ENCODE measurements at regions not wholly inside any gene's neighbourhood (a gene's known extent, or its start where the extent isn't known, plus 50 kb on each side); places are given as distances from the start of the nearest gene placed in this dataset.

DNA sequence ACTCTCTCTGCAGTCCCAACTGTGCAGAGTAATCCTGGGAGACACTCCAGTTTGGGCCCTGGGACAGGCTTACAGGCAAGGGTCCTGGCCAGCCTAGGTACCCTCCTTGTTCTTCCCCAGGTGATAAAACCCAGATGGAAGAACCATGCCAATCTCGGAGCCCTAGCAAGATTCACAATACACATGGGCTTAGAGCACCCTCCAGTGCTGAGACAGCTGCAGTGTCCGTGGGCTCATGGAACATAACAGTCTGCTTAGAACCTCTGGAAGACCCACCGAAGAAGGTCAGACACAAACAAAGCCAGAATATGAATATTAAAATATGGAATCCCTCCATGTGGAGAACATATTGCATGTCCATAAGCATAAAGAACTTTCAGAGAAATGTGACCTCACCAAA lies 568.1 kb downstream of the KCNJ3 start:
- DNase-seq (ENCODE audit: low spot score in 2 of 2) (no peak), ATAC-seq (no peak)
- no peaks in the 10 kb centered on the region for H3K36me3 Mint-ChIP-seq
- H3K9me3 Mint-ChIP-seq: peaks cover 0 to 9% of the 10 kb centered on the region in 2 donors
- no peak overlapping the region for H3K27ac Mint-ChIP-seq

DNA sequence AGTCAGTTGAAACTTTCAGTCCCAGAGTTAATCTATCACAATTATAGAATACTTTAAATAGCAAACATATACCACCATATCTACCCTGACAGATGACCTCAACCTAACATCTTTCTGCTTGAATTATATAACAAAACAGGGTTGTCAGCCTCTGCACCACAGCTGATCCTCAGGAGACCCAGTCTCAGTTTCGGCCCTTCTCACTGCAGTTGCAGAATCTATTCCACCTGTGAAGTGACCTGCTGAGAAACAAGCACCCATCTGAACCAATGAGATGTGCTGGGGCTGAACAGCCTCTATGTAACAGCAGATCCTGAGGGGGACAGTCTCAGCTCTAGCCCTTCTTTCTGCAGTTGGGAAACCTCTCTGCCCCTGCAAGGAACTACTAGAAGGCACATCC lies 567.6 kb downstream of the KCNJ3 start:
- Mint-ChIP-seq H3K9me3 (peaks cover 0 to 9% of the 10 kb centered on the region in 2 donors), H3K36me3 (no peaks in the 10 kb centered on the region), H3K27ac (no peak overlapping the region)
- ATAC-seq: no peak
- DNase-seq (ENCODE audit: low spot score in 2 of 2): no peak

DNA sequence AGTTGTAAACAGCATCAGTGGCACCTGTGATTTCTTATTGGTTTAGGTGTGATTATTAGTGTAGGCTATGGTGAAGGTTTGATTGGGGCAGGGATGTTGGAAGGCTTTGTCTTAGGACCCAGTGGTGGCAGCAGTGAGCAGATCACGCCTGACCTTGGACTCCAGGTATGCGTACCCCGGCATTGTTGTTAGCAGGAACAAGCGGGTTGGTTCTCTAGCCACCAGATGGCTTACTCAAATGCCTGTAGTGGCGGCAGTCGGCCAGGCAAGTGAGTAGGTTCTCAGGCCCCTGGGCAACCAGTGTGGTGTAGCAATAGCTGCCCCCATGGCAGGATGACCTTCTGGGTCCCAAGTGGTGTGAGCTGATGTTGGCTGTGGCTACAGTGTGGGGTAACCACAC lies 558.3 kb downstream of the KCNJ3 start:
- no peak for ATAC-seq
- no peak overlapping the region for H3K27ac Mint-ChIP-seq
- H3K36me3 Mint-ChIP-seq: no peaks in the 10 kb centered on the region
- no peak for DNase-seq (ENCODE audit: low spot score in 2 of 2)
- peaks cover 0 to 4% of the 10 kb centered on the region in 2 donors for H3K9me3 Mint-ChIP-seq

DNA sequence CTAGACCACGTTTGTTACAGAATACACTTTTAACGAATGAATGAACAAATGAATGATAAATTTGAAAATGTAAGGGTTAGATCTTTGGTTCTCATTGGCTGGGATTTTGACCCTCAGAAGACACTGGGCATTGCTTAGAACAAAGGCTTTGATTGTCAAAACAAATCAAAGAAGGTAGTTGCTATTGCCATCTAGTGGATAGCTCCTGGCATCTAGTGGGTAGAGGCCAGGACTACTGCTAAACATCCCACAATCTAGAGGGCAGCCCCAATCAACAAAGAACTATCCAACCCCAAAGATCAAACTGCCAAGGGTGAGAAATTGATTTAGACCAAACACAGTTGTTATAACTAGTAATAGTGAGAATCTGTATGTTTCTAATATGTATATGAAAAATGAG lies 552.3 kb downstream of the KCNJ3 start:
- no peak for DNase-seq (ENCODE audit: low spot score in 2 of 2)
- no peak for ATAC-seq
- Mint-ChIP-seq H3K27ac (no peak overlapping the region), H3K36me3 (no peaks in the 10 kb centered on the region), H3K9me3 (peaks cover 0 to 5% of the 10 kb centered on the region in 2 donors)

DNA sequence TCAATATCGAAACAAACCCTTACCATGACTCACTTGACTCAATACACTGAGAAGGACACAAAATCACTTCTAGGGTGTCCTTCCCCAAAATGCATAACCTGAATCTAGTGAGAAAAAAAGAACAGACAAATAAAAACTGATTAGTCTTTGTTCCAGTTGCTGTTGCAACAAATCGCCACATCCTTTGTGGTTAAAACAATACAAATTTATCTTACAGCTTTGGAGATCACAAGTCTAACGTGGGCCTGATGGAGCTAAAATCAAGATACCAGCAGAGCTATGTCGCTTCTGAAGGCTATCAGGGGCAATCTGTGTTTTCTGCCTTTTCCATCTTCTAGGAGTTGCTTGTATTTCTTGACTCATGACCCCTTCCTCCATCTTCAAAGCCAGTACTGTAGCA lies 541.7 kb downstream of the KCNJ3 start:
- H3K9me3 Mint-ChIP-seq: peaks cover 6 to 10% of the 10 kb centered on the region in 2 donors
- no peaks in the 10 kb centered on the region for H3K36me3 Mint-ChIP-seq
- no peak for ATAC-seq
- DNase-seq (ENCODE audit: low spot score in 2 of 2): no peak
- no peak overlapping the region for H3K27ac Mint-ChIP-seq

DNA sequence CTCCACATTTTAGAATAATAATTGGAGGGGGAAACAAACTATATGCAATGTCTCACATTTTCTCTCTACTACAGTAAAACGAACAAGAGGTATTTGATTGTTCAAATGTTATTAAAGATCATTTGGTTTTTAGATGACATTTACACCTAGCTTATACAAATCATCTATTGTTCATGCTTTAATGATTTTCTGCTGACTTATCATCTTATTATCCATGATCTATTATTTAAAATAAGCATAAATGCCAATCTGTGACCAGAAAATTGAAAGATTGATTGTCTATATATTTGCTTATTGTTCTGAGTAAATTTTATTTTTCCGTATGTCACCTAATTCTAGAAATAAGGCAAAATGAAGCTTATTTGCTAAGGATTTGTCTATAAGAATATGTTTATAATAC lies 537.2 kb downstream of the KCNJ3 start:
- H3K36me3 Mint-ChIP-seq: no peaks in the 10 kb centered on the region
- DNase-seq (ENCODE audit: low spot score in 2 of 2): no peak
- ATAC-seq: no peak
- no peak overlapping the region for H3K27ac Mint-ChIP-seq
- H3K9me3 Mint-ChIP-seq: peaks cover 6 to 10% of the 10 kb centered on the region in 2 donors

DNA sequence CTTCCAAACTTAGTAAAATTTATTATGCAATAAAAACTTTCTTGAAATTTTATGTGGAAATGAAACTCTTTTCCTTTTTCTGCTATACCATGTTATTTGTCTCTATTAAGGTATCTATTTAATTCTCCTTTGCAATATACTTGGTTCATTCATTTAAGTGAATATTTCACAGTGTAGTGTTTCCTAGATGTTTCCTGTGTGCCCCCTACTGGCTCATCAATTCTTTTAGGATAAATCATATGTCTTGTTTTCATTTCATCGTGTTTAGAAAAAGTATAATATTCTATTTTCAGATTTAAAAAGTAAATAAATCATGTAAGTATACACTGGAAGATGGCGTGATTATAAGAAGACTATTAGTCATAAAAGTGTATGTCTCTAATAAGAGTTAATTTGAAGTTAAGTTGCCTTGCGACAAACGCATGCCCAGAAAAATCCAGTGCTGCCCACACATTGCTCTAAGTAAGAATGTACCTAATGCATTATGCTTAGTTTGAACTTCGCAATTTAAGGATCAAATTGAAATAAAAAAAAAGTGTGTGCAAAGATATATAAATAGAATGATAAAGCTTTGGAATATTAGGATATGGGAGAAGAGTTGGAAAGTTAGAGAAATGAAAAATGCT lies 525.4 kb downstream of the KCNJ3 start:
- ATAC-seq (no peak), DNase-seq (ENCODE audit: low spot score in 2 of 2) (no peak)
- H3K36me3 Mint-ChIP-seq: no peaks in the 10 kb centered on the region
- H3K27ac Mint-ChIP-seq: no peak overlapping the region
- no peaks in the 10 kb centered on the region for H3K9me3 Mint-ChIP-seq

DNA sequence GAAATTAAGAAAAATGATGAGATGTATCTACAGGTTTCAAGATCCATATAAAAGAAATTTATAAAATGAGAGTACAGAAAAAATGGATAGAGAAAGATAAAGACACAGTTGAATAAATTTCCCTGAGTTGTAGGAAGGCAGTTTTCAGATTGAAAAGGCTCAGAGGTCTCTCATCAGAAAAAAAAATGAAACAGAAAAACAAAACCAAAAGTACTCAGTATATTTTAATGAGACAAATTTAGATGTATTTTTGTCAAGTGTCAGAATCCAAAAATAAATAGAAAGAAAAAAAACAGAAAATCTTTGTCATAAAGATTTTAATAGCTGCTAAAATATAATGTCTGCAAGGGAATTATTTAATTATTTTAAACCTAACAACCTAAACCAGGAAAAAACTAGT lies 520.5 kb downstream of the KCNJ3 start:
- H3K27ac Mint-ChIP-seq: no peak overlapping the region
- DNase-seq (ENCODE audit: low spot score in 2 of 2) (no peak), ATAC-seq (no peak)
- no peaks in the 10 kb centered on the region for H3K9me3 Mint-ChIP-seq
- H3K36me3 Mint-ChIP-seq: no peaks in the 10 kb centered on the region

DNA sequence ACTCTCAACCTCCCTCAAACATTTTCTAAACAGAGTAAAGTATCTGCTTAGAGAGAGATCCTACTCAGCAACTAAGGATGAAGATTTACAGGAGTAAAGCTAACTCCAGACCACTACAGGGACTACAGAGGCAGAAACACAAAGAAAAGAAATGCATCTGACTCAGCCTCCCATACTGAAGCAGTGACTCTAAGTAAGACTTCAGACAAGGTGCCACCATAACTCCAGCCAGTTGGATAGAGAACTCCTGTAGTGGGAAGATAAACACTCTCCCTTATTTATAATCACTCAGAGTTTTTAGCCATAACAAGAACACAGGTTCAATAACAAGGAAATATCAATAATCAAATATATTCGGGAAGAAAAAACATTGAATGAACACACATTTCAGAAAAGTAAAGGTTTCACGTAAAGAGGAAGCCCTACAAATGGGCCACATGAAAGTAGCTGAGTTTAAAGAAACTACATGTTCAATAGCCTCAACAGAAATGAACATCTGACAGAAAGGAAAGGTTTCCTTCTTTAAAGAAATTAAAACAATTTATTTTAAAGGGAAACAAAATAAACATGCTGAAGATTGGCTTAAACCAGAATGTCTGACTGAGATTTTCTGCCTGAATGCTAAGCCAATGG lies 519.9 kb downstream of the KCNJ3 start:
- no peak for DNase-seq (ENCODE audit: low spot score in 2 of 2)
- no peak for ATAC-seq
- H3K27ac Mint-ChIP-seq: no peak overlapping the region
- no peaks in the 10 kb centered on the region for H3K9me3 Mint-ChIP-seq
- no peaks in the 10 kb centered on the region for H3K36me3 Mint-ChIP-seq

DNA sequence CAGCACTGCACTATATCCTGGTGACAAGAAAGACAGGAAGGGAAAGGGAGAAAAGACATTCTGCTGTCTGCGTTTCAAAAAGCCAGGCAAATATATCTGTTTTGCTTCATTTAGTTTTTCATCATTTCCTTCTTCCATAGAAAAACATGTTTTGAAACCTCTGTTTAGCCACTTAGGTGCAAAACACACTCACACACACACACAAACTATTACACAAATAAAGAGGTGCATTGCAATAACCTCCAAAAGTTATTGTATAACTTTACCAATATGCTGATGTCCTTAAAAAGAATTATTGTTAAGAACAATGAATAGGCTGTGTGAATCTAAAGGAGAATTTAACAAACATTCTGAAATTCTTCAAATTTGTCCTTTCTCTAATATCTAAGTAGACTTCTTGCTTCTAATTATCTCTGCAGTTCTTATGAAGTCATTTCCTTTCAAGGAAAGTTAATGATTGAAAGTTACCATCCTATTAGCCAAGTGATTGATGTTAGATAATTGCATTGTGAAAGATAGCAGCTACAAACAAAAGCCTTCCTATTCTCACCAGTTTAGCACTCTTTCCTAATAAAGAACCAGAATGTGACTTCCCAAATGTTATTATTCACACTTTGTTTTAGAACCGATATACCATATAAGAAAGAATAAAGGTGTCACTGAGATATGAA lies 516.7 kb downstream of the KCNJ3 start:
- Mint-ChIP-seq H3K27ac (no peak overlapping the region), H3K9me3 (peaks cover 0 to 3% of the 10 kb centered on the region in 2 donors)

DNA sequence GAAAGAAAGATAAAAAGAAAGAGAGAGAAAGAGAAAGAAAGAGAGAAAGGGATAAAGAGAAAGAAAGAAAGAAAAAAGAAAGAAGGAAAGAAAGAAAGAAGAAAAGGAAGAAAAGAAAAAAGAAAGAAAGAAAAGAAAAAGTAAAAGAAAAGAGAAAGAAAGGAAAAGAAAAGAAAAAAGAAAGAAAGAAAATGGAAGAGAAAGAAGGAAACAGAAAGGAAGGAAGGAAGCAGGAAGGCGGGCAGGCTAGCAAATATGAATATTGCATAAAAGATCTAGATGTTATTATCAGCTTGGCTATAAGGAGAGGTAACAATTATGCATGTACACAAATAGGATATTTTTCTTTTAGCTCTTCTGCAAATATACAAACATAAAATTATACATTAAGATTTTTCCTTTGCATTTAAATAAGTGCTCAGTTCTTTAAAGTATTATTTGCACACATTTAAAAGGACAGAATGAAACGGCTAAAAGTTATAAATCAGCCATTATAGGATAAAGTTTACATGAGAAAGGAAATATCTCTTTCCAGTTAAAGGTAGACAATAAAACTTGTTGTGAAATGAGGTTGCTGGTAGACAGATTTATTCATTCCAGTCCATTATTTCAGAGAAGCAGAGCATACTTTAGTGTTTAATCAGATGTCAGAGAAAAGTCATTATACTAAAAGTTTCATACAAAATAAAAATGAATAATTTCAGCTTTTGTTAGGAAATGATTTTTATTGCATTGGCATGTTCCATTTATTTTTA lies 511.4 kb downstream of the KCNJ3 start:
- DNase-seq (ENCODE audit: low spot score in 2 of 2) (no peak), ATAC-seq (no peak)
- Mint-ChIP-seq H3K36me3 (no peaks in the 10 kb centered on the region), H3K27ac (no peak overlapping the region), H3K9me3 (peaks cover 3 to 4% of the 10 kb centered on the region in 2 donors)

More for the DNA sequence above, 516.7 kb downstream of the KCNJ3 start:
- ATAC-seq (no peak), DNase-seq (ENCODE audit: low spot score in 2 of 2) (no peak)
- no peaks in the 10 kb centered on the region for H3K36me3 Mint-ChIP-seq

DNA sequence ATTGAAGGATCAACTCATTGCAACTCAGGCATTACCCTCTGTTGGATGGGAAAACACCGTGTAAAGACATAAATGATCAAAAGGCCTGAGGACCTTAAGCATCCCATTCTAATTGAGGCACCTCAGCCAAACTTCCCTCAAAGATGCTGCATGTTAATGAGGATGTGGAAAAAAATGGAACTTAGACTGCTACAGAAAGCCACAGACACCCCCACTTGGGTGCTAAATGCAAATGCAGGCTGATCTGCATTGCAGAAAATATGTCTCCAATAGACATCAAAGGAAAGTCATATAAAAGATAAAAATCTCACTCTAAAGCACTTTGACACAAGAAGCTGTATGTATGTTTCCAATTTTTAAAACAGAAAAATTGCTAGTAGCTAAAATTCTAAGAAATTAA lies 504.7 kb downstream of the KCNJ3 start:
- no peak for DNase-seq (ENCODE audit: low spot score in 2 of 2)
- Mint-ChIP-seq H3K9me3 (peaks cover 0 to 4% of the 10 kb centered on the region in 2 donors), H3K27ac (no peak overlapping the region), H3K36me3 (no peaks in the 10 kb centered on the region)
- no peak for ATAC-seq

DNA sequence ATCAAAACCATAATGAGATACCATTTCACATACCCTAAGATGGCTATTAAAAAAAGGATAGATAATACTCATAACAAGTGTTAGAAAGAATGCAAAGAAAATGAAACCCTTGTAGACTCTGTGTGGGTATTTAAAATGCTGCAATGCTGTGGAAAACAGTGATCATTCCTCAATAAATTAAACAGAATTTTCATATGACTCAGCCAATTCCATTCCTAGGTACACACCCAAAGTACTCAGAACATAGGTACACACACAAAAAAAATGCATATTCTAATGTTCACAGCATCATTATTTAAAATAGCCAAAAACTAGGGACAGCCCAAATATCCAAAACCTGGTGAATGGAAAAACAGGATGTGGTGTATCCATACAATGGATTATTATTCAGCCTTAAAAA lies 502.3 kb downstream of the KCNJ3 start:
- ATAC-seq (no peak), DNase-seq (ENCODE audit: low spot score in 2 of 2) (no peak)
- Mint-ChIP-seq H3K27ac (no peak overlapping the region), H3K9me3 (no peaks in the 10 kb centered on the region), H3K36me3 (no peaks in the 10 kb centered on the region)

DNA sequence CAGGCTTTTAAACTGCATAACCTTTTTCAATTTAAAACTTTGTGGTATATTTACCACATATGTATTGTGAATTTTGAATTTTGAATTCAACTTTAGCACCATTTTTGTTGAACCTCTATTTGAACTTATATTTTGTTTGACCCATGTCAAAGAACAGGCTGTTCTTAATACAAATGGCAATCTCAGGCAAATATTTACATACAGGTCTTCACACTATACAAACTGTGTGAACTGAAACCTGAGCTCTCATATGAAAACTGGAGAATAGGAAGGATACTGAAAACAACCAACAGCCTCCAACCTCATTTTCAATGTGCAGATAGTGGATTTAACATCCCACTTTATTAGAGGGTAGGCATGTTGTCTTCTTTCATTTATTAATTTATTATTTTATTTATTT lies 491.8 kb downstream of the KCNJ3 start:
- DNase-seq (ENCODE audit: low spot score in 2 of 2) (no peak), ATAC-seq (no peak)
- Mint-ChIP-seq H3K36me3 (no peaks in the 10 kb centered on the region), H3K27ac (no peak overlapping the region), H3K9me3 (peaks cover 4 to 15% of the 10 kb centered on the region in 2 donors)

DNA sequence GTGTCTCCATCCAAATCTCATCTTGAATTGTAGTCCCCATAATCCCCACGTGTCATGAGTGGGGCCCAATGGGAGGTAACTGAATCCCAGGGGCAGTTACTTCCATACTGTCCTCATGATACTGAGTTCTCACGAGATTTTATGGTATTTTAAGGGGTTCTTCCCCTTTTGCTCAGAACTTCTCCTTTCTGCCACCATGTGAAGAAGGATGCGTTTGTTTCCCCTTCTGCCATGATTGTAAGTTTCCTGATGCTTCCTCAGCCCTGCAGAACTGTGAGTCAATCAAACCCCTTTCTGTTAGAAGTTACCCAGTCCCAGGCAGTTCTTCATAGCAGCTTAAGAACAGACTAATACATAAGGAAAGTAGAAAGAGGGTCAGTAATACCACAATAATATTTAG lies 480.4 kb downstream of the KCNJ3 start:
- Mint-ChIP-seq H3K27ac (no peak overlapping the region), H3K36me3 (peaks cover 0 to 1% of the 10 kb centered on the region in 2 donors), H3K9me3 (no peaks in the 10 kb centered on the region)
- no peak for DNase-seq (ENCODE audit: low spot score in 2 of 2)
- ATAC-seq: no peak

DNA sequence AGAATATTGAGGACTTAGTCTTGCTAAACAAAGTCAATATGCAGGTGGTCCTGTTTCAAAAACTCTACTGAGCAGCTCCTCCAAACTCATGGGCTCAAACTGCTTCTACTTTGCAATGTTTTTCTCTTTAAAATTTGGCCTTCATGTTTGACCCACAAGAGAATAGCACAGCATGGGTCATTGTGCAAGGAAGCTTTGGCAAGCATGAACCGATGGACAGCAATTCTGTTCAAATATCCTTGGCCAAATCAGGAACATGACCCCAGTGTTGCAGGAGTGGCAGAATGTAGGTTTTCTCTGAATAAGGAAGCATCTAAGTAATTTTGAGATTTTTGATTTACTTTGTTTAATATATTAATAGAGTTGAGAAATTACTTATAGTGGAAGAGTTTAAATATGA lies 477.9 kb downstream of the KCNJ3 start:
- H3K27ac Mint-ChIP-seq: no peak overlapping the region
- ATAC-seq (no peak), DNase-seq (ENCODE audit: low spot score in 2 of 2) (no peak)
- H3K36me3 Mint-ChIP-seq: no peaks in the 10 kb centered on the region
- H3K9me3 Mint-ChIP-seq: no peaks in the 10 kb centered on the region

DNA sequence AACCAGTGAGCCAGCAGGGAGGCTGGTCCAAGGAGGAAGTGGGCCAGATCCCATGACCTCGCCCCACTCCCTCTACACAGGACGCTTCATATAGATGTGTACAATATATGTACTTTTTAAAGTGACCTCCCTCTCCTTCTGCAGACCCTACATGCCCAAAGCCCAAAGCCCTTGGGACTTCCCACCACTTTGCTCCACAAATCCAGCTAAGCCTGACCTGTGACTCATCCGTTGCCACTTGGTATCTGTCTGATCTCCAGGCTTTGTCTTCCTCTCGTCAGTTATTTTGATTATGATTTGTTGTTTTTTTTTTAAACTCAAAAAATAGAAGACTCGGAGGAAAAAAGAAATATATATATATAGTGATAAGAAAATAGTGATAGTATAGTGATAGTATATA lies 470.8 kb downstream of the KCNJ3 start:
- DNase-seq (ENCODE audit: low spot score in 2 of 2) (no peak), ATAC-seq (no peak)
- Mint-ChIP-seq H3K9me3 (peaks cover 0 to 3% of the 10 kb centered on the region in 2 donors), H3K36me3 (no peaks in the 10 kb centered on the region), H3K27ac (peak overlapping the region in 1 of 2 donors; percentile 55)
